ENCODE measurements at regions not wholly inside any gene's neighbourhood (a gene's known extent, or its start where the extent isn't known, plus 50 kb on each side); places are given as distances from the start of the nearest gene placed in this dataset.

DNA sequence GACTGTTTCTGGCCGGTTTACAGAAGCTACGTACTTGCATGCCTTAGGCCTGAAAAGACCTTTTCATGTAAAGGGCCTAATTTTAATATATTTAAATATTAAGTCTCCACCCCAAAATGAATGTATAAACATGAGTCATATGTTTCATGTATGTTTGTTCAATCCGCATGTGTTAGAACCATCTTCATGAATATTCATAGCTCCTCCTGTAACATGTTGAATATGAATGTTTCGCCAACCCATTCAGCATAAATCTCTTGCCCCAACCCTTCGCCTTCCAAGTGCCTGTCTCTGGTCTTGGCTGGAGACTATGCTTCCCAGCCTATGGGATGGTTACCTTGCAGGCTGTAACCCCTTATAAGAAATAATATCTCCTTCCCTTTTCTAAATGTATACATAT is 212.5 kb downstream of the SCG2 start (continued):
- TF ChIP-seq, protein P1, sequence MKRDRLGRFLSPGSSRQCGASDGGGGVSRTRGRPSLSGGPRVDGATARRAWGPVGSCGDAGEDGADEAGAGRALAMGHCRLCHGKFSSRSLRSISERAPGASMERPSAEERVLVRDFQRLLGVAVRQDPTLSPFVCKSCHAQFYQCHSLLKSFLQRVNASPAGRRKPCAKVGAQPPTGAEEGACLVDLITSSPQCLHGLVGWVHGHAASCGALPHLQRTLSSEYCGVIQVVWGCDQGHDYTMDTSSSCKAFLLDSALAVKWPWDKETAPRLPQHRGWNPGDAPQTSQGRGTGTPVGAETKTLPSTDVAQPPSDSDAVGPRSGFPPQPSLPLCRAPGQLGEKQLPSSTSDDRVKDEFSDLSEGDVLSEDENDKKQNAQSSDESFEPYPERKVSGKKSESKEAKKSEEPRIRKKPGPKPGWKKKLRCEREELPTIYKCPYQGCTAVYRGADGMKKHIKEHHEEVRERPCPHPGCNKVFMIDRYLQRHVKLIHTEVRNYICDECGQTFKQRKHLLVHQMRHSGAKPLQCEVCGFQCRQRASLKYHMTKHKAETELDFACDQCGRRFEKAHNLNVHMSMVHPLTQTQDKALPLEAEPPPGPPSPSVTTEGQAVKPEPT (CRISPR knock-in tag; IDR thresholded peaks at IDR 0.05; ENCODE audit: low read depth) = no peak
- TF ChIP-seq, protein P2, sequence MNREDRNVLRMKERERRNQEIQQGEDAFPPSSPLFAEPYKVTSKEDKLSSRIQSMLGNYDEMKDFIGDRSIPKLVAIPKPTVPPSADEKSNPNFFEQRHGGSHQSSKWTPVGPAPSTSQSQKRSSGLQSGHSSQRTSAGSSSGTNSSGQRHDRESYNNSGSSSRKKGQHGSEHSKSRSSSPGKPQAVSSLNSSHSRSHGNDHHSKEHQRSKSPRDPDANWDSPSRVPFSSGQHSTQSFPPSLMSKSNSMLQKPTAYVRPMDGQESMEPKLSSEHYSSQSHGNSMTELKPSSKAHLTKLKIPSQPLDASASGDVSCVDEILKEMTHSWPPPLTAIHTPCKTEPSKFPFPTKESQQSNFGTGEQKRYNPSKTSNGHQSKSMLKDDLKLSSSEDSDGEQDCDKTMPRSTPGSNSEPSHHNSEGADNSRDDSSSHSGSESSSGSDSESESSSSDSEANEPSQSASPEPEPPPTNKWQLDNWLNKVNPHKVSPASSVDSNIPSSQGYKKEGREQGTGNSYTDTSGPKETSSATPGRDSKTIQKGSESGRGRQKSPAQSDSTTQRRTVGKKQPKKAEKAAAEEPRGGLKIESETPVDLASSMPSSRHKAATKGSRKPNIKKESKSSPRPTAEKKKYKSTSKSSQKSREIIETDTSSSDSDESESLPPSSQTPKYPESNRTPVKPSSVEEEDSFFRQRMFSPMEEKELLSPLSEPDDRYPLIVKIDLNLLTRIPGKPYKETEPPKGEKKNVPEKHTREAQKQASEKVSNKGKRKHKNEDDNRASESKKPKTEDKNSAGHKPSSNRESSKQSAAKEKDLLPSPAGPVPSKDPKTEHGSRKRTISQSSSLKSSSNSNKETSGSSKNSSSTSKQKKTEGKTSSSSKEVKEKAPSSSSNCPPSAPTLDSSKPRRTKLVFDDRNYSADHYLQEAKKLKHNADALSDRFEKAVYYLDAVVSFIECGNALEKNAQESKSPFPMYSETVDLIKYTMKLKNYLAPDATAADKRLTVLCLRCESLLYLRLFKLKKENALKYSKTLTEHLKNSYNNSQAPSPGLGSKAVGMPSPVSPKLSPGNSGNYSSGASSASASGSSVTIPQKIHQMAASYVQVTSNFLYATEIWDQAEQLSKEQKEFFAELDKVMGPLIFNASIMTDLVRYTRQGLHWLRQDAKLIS (CRISPR knock-in tag; IDR thresholded peaks at IDR 0.05) = no peak
- no peak for TF ChIP-seq NCOR1 (IDR thresholded peaks at IDR 0.05; ENCODE audit: borderline replicate concordance, low read length)
- TF ChIP-seq, protein P3, sequence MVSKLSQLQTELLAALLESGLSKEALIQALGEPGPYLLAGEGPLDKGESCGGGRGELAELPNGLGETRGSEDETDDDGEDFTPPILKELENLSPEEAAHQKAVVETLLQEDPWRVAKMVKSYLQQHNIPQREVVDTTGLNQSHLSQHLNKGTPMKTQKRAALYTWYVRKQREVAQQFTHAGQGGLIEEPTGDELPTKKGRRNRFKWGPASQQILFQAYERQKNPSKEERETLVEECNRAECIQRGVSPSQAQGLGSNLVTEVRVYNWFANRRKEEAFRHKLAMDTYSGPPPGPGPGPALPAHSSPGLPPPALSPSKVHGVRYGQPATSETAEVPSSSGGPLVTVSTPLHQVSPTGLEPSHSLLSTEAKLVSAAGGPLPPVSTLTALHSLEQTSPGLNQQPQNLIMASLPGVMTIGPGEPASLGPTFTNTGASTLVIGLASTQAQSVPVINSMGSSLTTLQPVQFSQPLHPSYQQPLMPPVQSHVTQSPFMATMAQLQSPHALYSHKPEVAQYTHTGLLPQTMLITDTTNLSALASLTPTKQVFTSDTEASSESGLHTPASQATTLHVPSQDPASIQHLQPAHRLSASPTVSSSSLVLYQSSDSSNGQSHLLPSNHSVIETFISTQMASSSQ (IDR thresholded peaks at IDR 0.05; ENCODE audit: low read depth) = no peak
- TF ChIP-seq, protein P3 (CRISPR knock-in tag; IDR thresholded peaks at IDR 0.05; ENCODE audit: borderline replicate concordance) = no peak
- no peak for TF ChIP-seq ZNF724P (CRISPR knock-in tag; IDR thresholded peaks at IDR 0.05; ENCODE audit: borderline replicate concordance)

All from HepG2 (cell line).